Mucosa of stomach (tissue), 1 donor: ENCODE measurements at regions not wholly inside any gene's neighbourhood (a gene's known extent, or its start where the extent isn't known, plus 50 kb on each side); places are given as distances from the start of the nearest gene placed in this dataset.
"Not testable (repeated sequence)": the region's sequence is repeated elsewhere in the genome, so short reads cannot be mapped to it uniquely, and the experiment has no call there.

Experiments used
- H3K27me3 ChIP-seq: one replicate; pipeline ENCODE4 v1.7.0; 2013; ENCODE audit warnings: mild to moderate bottlenecking, low read length; ENCODE audit not compliant: control insufficient read depth, insufficient read depth
- H3K36me3 ChIP-seq: one replicate; pipeline ENCODE4 v1.7.0; 2013; ENCODE audit warnings: low read length; ENCODE audit not compliant: control insufficient read depth, insufficient read depth
- H3K4me1 ChIP-seq: one replicate; pipeline ENCODE4 v1.7.0; 2013; ENCODE audit warnings: mild to moderate bottlenecking, low read length; ENCODE audit not compliant: control insufficient read depth, insufficient read depth
- H3K4me3 ChIP-seq: one replicate; pipeline ENCODE4 v1.7.0; 2013; ENCODE audit warnings: low read length
- H3K9ac ChIP-seq: one replicate; pipeline ENCODE4 v1.7.0; 2013; ENCODE audit warnings: mild to moderate bottlenecking, low read length, moderate library complexity
- H3K9me3 ChIP-seq: one replicate; pipeline ENCODE4 v1.7.0; 2013; ENCODE audit warnings: mild to moderate bottlenecking, low read length, moderate library complexity; ENCODE audit not compliant: control insufficient read depth
- donor health status: Pancreatic carcinoma.

GRCh38 chr4:159021597-159022385 is 81.1 kb upstream of the RAPGEF2 start:
- Histone ChIP-seq H3K9me3 (no peaks in the 10 kb centered on the region), H3K4me3 (no peak overlapping the region), H3K9ac (no peak overlapping the region), H3K4me1 (no peaks in the 10 kb centered on the region), H3K36me3 (no peaks in the 10 kb centered on the region), H3K27me3 (no peaks in the 10 kb centered on the region)

- Histone ChIP-seq H3K9ac (no peak overlapping the region), H3K27me3 (no peaks in the 10 kb centered on the region), H3K4me3 (no peak overlapping the region), H3K4me1 (no peaks in the 10 kb centered on the region), H3K36me3 (no peaks in the 10 kb centered on the region), H3K9me3 (no peaks in the 10 kb centered on the region)
Measured at GRCh38 chr4:159023741-159024140, 79.1 kb upstream of the RAPGEF2 start.

GRCh38 chr4:159024266-159024665 is 78.6 kb upstream of the RAPGEF2 start:
- Histone ChIP-seq H3K9me3 (no peaks in the 10 kb centered on the region), H3K36me3 (no peaks in the 10 kb centered on the region), H3K4me1 (no peaks in the 10 kb centered on the region), H3K27me3 (no peaks in the 10 kb centered on the region), H3K9ac (no peak overlapping the region), H3K4me3 (no peak overlapping the region)

GRCh38 chr4:159024828-159025227 is 78.1 kb upstream of the RAPGEF2 start:
- H3K36me3 ChIP-seq: no peaks in the 10 kb centered on the region
- no peaks in the 10 kb centered on the region for H3K27me3 ChIP-seq
- no peak overlapping the region for H3K9ac ChIP-seq
- no peaks in the 10 kb centered on the region for H3K4me1 ChIP-seq
- H3K4me3 ChIP-seq: no peak overlapping the region
- no peaks in the 10 kb centered on the region for H3K9me3 ChIP-seq

- Histone ChIP-seq H3K4me1 (no peaks in the 10 kb centered on the region), H3K9me3 (no peaks in the 10 kb centered on the region), H3K9ac (no peak overlapping the region), H3K36me3 (no peaks in the 10 kb centered on the region), H3K4me3 (no peak overlapping the region), H3K27me3 (no peaks in the 10 kb centered on the region)
Measured at GRCh38 chr4:159026329-159026728, 76.5 kb upstream of the RAPGEF2 start.

GRCh38 chr4:159027535-159027934 is 75.3 kb upstream of the RAPGEF2 start:
- no peaks in the 10 kb centered on the region for H3K27me3 ChIP-seq
- no peaks in the 10 kb centered on the region for H3K4me1 ChIP-seq
- H3K36me3 ChIP-seq: no peaks in the 10 kb centered on the region
- no peaks in the 10 kb centered on the region for H3K9me3 ChIP-seq
- no peak overlapping the region for H3K9ac ChIP-seq
- no peak overlapping the region for H3K4me3 ChIP-seq

- H3K9me3 ChIP-seq: no peaks in the 10 kb centered on the region
- H3K9ac ChIP-seq: no peak overlapping the region
- H3K36me3 ChIP-seq: no peaks in the 10 kb centered on the region
- H3K4me3 ChIP-seq: no peak overlapping the region
- no peaks in the 10 kb centered on the region for H3K4me1 ChIP-seq
- H3K27me3 ChIP-seq: no peaks in the 10 kb centered on the region
Measured at GRCh38 chr4:159029481-159029880, 73.4 kb upstream of the RAPGEF2 start.

GRCh38 chr4:159030297-159030696 is 72.6 kb upstream of the RAPGEF2 start:
- not testable (repeated sequence) for H3K27me3 ChIP-seq, H3K36me3 ChIP-seq, H3K4me3 ChIP-seq, H3K9ac ChIP-seq, H3K9me3 ChIP-seq, H3K4me1 ChIP-seq

GRCh38 chr4:159035570-159035969 is 67.3 kb upstream of the RAPGEF2 start:
- H3K4me3 ChIP-seq: no peak overlapping the region
- no peak overlapping the region for H3K9ac ChIP-seq
- no peaks in the 10 kb centered on the region for H3K36me3 ChIP-seq
- no peaks in the 10 kb centered on the region for H3K4me1 ChIP-seq
- H3K27me3 ChIP-seq: no peaks in the 10 kb centered on the region
- H3K9me3 ChIP-seq: no peaks in the 10 kb centered on the region

GRCh38 chr4:159038536-159038935 is 64.3 kb upstream of the RAPGEF2 start:
- Histone ChIP-seq H3K4me1 (no peaks in the 10 kb centered on the region), H3K36me3 (no peaks in the 10 kb centered on the region), H3K9me3 (no peaks in the 10 kb centered on the region), H3K4me3 (no peak overlapping the region), H3K27me3 (no peaks in the 10 kb centered on the region), H3K9ac (no peak overlapping the region)

GRCh38 chr4:159041054-159042034 is 61.5 kb upstream of the RAPGEF2 start:
- H3K9me3 ChIP-seq: no peaks in the 10 kb centered on the region
- H3K4me1 ChIP-seq: no peaks in the 10 kb centered on the region
- no peak overlapping the region for H3K9ac ChIP-seq
- H3K4me3 ChIP-seq: no peak overlapping the region
- no peaks in the 10 kb centered on the region for H3K36me3 ChIP-seq
- no peaks in the 10 kb centered on the region for H3K27me3 ChIP-seq

GRCh38 chr4:159042097-159042605 is 60.7 kb upstream of the RAPGEF2 start:
- no peak overlapping the region for H3K9ac ChIP-seq
- H3K4me3 ChIP-seq: no peak overlapping the region
- no peaks in the 10 kb centered on the region for H3K9me3 ChIP-seq
- no peaks in the 10 kb centered on the region for H3K4me1 ChIP-seq
- H3K36me3 ChIP-seq: no peaks in the 10 kb centered on the region
- H3K27me3 ChIP-seq: no peaks in the 10 kb centered on the region
